Keratinocyte (primary cell): ENCODE measurements at regions not wholly inside any gene's neighbourhood (a gene's known extent, or its start where the extent isn't known, plus 50 kb on each side); places are given as distances from the start of the nearest gene placed in this dataset.

ENCODE experiments used
- DNase-seq: peaks from one replicate; pipeline ENCODE4 v3.0.0-alpha.2; 2011; ENCODE audit warnings: low read depth, missing footprints, low spot score
- FAIRE-seq: peaks from 2 replicates; lab custom pipeline; 2011; peaks lifted over from hg19 to GRCh38; lab: Jason Lieb, UNC
- H2AFZ ChIP-seq: 2 replicates; pipeline ENCODE4 v1.6.0; 2012; ENCODE audit warnings: low read length, control low read depth, inconsistent platforms; ENCODE audit not compliant: control insufficient read depth
- H3K27ac ChIP-seq: 2 replicates; pipeline ENCODE4 v1.5.1; 2011; ENCODE audit warnings: low read length; ENCODE audit not compliant: control insufficient read depth, insufficient read depth
- H3K27me3 ChIP-seq: 3 replicates; pipeline ENCODE4 v1.6.0; 2011; ENCODE audit warnings: low read length; ENCODE audit not compliant: control insufficient read depth, insufficient read depth; ENCODE audit errors: extremely low read depth
- H3K36me3 ChIP-seq, 2 experiments: 2 replicates in 1 of 2; 3 replicates in 1 of 2; pipeline ENCODE4 v1.5.1; 2011; ENCODE audit warnings: low read length in 2 of 2, mild to moderate bottlenecking in 1 of 2; ENCODE audit not compliant: control insufficient read depth in 2 of 2, insufficient read depth in 2 of 2; ENCODE audit errors: extremely low read depth in 1 of 2
- H3K4me1 ChIP-seq: 3 replicates; pipeline ENCODE4 v1.5.1; 2011; ENCODE audit warnings: low read length; ENCODE audit not compliant: control insufficient read depth, insufficient read depth; ENCODE audit errors: extremely low read depth
- H3K4me2 ChIP-seq: 3 replicates; pipeline ENCODE4 v1.6.0; 2011; ENCODE audit warnings: low read depth, low read length; ENCODE audit not compliant: control insufficient read depth, insufficient read depth; ENCODE audit errors: extremely low read depth
- H3K4me3 ChIP-seq, 3 experiments: fragments of 200-600 bp in 1 of 3; sonication (generic) in 1 of 3; 2 replicates in 2 of 3; 3 replicates in 1 of 3; pipeline ENCODE4 v1.5.1; 2011 to 2016; ENCODE audit warnings: low read length in 3 of 3, mild to moderate bottlenecking in 3 of 3, control low read depth in 2 of 3, inconsistent platforms in 1 of 3, low read depth in 1 of 3, mixed read lengths in 1 of 3, mixed run types in 1 of 3, moderate library complexity in 1 of 3; ENCODE audit not compliant: control insufficient read depth in 2 of 3, insufficient read depth in 2 of 3; ENCODE audit errors: extremely low read depth in 1 of 3
- H3K79me2 ChIP-seq: 2 replicates; pipeline ENCODE4 v1.6.0; 2012; ENCODE audit warnings: low read length; ENCODE audit not compliant: control insufficient read depth, insufficient read depth
- H3K9ac ChIP-seq: 3 replicates; pipeline ENCODE4 v1.6.0; 2011; ENCODE audit warnings: low read length; ENCODE audit not compliant: control insufficient read depth, insufficient read depth; ENCODE audit errors: extremely low read depth
- H3K9me1 ChIP-seq: 3 replicates; pipeline ENCODE4 v1.6.0; 2011; ENCODE audit warnings: low read length; ENCODE audit not compliant: control insufficient read depth, insufficient read depth; ENCODE audit errors: extremely low read depth
- H3K9me3 ChIP-seq: 2 replicates; pipeline ENCODE4 v1.5.1; 2012; ENCODE audit warnings: low read depth, low read length; ENCODE audit not compliant: control insufficient read depth
- H4K20me1 ChIP-seq: 3 replicates; pipeline ENCODE4 v1.6.0; 2011; ENCODE audit warnings: low read length; ENCODE audit not compliant: control insufficient read depth, insufficient read depth; ENCODE audit errors: extremely low read depth
- EZH2 ChIP-seq: IDR thresholded peaks from one replicate; pipeline ENCODE4 v1.6.1; 2012; ENCODE audit warnings: inconsistent platforms, mild to moderate bottlenecking, low read length, moderate library complexity
- dilution Hi-C: fragments of 300-500 bp; cut with MboI; formaldehyde crosslinking; loops from one replicate; pipeline ENCODE4 v1.7.0; 2020; ENCODE audit warnings: low sequenced_read_pairs; ENCODE audit not compliant: extremely low pct_ligation_motif_present
- TF ChIP-seq, protein P1 (sequence below), 3 experiments: IDR thresholded peaks in 1 of 3; conservative IDR thresholded peaks in 1 of 3; optimal IDR thresholded peaks in 1 of 3; 2 replicates in 2 of 3; 3 replicates in 1 of 3; pipeline versions ENCODE3 to v1.5.1; 2011; ENCODE audit warnings: low read length in 3 of 3, mild to moderate bottlenecking in 3 of 3, moderate library complexity in 2 of 3, control low read depth in 1 of 3, inconsistent platforms in 1 of 3; ENCODE audit not compliant: insufficient read depth in 2 of 3; ENCODE audit errors: extremely low read depth in 1 of 3

DNA sequence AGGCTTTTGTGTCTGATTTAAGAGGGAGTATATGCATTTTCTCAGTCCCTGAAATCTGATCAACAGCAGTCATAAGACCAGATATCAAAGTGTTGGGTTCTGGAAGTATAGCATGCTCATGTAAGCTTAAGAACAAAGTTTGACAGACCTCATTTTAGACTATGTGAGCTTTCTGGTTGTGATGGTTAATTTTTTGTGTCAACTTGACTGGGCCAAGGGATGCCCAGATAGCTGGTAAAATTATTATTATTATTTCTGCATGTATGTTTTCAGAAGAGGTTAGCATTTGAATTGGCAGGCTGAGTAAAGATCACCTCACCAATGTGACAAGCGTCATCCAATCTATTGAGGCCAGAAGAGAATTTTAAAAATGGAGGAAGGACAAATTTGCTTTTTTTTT, 63.5 kb upstream of the FRMD4A start:
- peaks cover 22% of the 10 kb centered on the region for H3K4me1 ChIP-seq

DNA sequence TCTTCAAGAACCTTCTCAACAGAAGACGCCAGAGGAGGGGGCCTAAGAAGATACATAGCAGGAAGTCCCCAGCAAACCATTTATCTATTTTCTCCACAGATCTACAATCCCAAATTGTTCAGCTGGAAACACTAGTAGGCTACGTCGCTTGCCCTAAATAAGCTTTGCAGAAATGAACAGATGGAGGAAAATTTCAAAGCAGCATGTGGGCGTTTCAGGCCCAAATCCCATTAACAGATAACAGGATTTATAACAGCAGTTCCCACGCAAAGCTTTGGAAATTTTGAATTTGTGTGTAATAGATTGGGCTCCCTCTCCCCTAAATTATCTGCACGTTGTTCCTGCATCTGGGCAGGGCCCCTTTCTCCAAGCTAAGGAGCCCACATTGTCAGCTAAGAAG, 60.6 kb upstream of the FRMD4A start:
- DNase-seq (no peak), FAIRE-seq (no peak)
- H3K9me3 ChIP-seq, result no peaks in the 10 kb centered on the region
- dilution Hi-C loops, result no loop called here
- TF ChIP-seq, protein P1, sequence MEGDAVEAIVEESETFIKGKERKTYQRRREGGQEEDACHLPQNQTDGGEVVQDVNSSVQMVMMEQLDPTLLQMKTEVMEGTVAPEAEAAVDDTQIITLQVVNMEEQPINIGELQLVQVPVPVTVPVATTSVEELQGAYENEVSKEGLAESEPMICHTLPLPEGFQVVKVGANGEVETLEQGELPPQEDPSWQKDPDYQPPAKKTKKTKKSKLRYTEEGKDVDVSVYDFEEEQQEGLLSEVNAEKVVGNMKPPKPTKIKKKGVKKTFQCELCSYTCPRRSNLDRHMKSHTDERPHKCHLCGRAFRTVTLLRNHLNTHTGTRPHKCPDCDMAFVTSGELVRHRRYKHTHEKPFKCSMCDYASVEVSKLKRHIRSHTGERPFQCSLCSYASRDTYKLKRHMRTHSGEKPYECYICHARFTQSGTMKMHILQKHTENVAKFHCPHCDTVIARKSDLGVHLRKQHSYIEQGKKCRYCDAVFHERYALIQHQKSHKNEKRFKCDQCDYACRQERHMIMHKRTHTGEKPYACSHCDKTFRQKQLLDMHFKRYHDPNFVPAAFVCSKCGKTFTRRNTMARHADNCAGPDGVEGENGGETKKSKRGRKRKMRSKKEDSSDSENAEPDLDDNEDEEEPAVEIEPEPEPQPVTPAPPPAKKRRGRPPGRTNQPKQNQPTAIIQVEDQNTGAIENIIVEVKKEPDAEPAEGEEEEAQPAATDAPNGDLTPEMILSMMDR (optimal IDR thresholded peaks at IDR 0.05 in 1 of 3, IDR thresholded peaks at IDR 0.05 in 1 of 3, conservative IDR thresholded peaks at IDR 0.05 in 1 of 3; ENCODE audit: extremely low read depth in 1 of 3, insufficient read depth in 2 of 3, low read length in 3 of 3), result no peak
- TF ChIP-seq EZH2, result no peak
- no peaks in the 10 kb centered on the region for H3K9me1 ChIP-seq
- no peak overlapping the region for H3K9ac ChIP-seq
- H2AFZ ChIP-seq, result no peak overlapping the region
- H3K27ac ChIP-seq, result no peak overlapping the region
- no peaks in the 10 kb centered on the region for H3K27me3 ChIP-seq
- no peaks in the 10 kb centered on the region for H4K20me1 ChIP-seq
- H3K79me2 ChIP-seq, result no peaks in the 10 kb centered on the region
- no peak overlapping the region for H3K4me2 ChIP-seq
- no peak overlapping the region for H3K4me3 ChIP-seq
- no peaks in the 10 kb centered on the region for H3K36me3 ChIP-seq
- H3K4me1 ChIP-seq, result peaks cover under 1% of the 10 kb centered on the region

More for the DNA sequence above, 63.5 kb upstream of the FRMD4A start:
- H4K20me1 ChIP-seq, result no peaks in the 10 kb centered on the region
- no peak for FAIRE-seq
- no peak for TF ChIP-seq EZH2
- TF ChIP-seq, protein P1 (optimal IDR thresholded peaks at IDR 0.05 in 1 of 3, IDR thresholded peaks at IDR 0.05 in 1 of 3, conservative IDR thresholded peaks at IDR 0.05 in 1 of 3; ENCODE audit: extremely low read depth in 1 of 3, insufficient read depth in 2 of 3, low read length in 3 of 3), result no peak
- no peak overlapping the region for H2AFZ ChIP-seq
- H3K4me3 ChIP-seq, result no peak overlapping the region
- dilution Hi-C loops, result no loop called here
- no peak overlapping the region for H3K4me2 ChIP-seq
- no peak overlapping the region for H3K27ac ChIP-seq
- no peaks in the 10 kb centered on the region for H3K36me3 ChIP-seq
- H3K9ac ChIP-seq, result no peak overlapping the region
- no peaks in the 10 kb centered on the region for H3K9me3 ChIP-seq
- no peak for DNase-seq
- H3K79me2 ChIP-seq, result no peaks in the 10 kb centered on the region
- no peaks in the 10 kb centered on the region for H3K9me1 ChIP-seq
- no peaks in the 10 kb centered on the region for H3K27me3 ChIP-seq
